ENCODE measurements at regions not wholly inside any gene's neighbourhood (a gene's known extent, or its start where the extent isn't known, plus 50 kb on each side); places are given as distances from the start of the nearest gene placed in this dataset.
"Not testable (repeated sequence)": the region's sequence is repeated elsewhere in the genome, so short reads cannot be mapped to it uniquely, and the experiment has no call there.

- H3K4me1 ChIP-seq (ENCODE audit: control insufficient read depth, insufficient read depth, low read length) = peaks cover 5% of the 10 kb centered on the region
- H3K9ac ChIP-seq (ENCODE audit: low read length) = no peak overlapping the region
- H3K36me3 ChIP-seq (ENCODE audit: control insufficient read depth, insufficient read depth, low read length, severe bottlenecking) = no peaks in the 10 kb centered on the region
- no peaks in the 10 kb centered on the region for H3K27me3 ChIP-seq (replicated peaks; ENCODE audit: control insufficient read depth, insufficient read depth, low read length)
- no peak for DNase-seq (ENCODE audit: low read depth)
- H3K4me3 ChIP-seq (ENCODE audit: low read length) = no peak overlapping the region
- H3K9me3 ChIP-seq (ENCODE audit: control insufficient read depth, low read length) = no peaks in the 10 kb centered on the region
Measured at GRCh38 chr12:85621041-85621440, 215.2 kb downstream of the RASSF9 start.

- H3K36me3 ChIP-seq (ENCODE audit: control insufficient read depth, insufficient read depth, low read length, severe bottlenecking) = no peaks in the 10 kb centered on the region
- no peak overlapping the region for H3K9ac ChIP-seq (ENCODE audit: low read length)
- H3K27me3 ChIP-seq (replicated peaks; ENCODE audit: control insufficient read depth, insufficient read depth, low read length) = no peaks in the 10 kb centered on the region
- no peak for DNase-seq (ENCODE audit: low read depth)
- H3K4me1 ChIP-seq (ENCODE audit: control insufficient read depth, insufficient read depth, low read length) = peaks cover 19% of the 10 kb centered on the region
- H3K9me3 ChIP-seq (ENCODE audit: control insufficient read depth, low read length) = no peaks in the 10 kb centered on the region
- no peak overlapping the region for H3K4me3 ChIP-seq (ENCODE audit: low read length)
Measured at GRCh38 chr12:85623763-85624162, 212.4 kb downstream of the RASSF9 start.

- Histone ChIP-seq H3K4me1 (ENCODE audit: control insufficient read depth, insufficient read depth, low read length) (peaks cover 19% of the 10 kb centered on the region), H3K9me3 (ENCODE audit: control insufficient read depth, low read length) (no peaks in the 10 kb centered on the region), H3K9ac (ENCODE audit: low read length) (no peak overlapping the region), H3K27me3 (replicated peaks; ENCODE audit: control insufficient read depth, insufficient read depth, low read length) (no peaks in the 10 kb centered on the region), H3K4me3 (ENCODE audit: low read length) (no peak overlapping the region), H3K36me3 (ENCODE audit: control insufficient read depth, insufficient read depth, low read length, severe bottlenecking) (no peaks in the 10 kb centered on the region)
- DNase-seq (ENCODE audit: low read depth) = no peak
Measured at GRCh38 chr12:85625467-85625866, 210.7 kb downstream of the RASSF9 start.

GRCh38 chr12:85626001-85626783, 210.0 kb downstream of the RASSF9 start:
- H3K4me3 ChIP-seq (ENCODE audit: low read length) = no peak overlapping the region
- no peaks in the 10 kb centered on the region for H3K27me3 ChIP-seq (replicated peaks; ENCODE audit: control insufficient read depth, insufficient read depth, low read length)
- H3K9ac ChIP-seq (ENCODE audit: low read length) = no peak overlapping the region
- H3K4me1 ChIP-seq (ENCODE audit: control insufficient read depth, insufficient read depth, low read length) = peaks cover 19% of the 10 kb centered on the region
- DNase-seq (ENCODE audit: low read depth) = peak; percentile 66
- H3K9me3 ChIP-seq (ENCODE audit: control insufficient read depth, low read length) = no peaks in the 10 kb centered on the region
- H3K36me3 ChIP-seq (ENCODE audit: control insufficient read depth, insufficient read depth, low read length, severe bottlenecking) = no peaks in the 10 kb centered on the region

GRCh38 chr12:85626784-85627171, 209.4 kb downstream of the RASSF9 start:
- Histone ChIP-seq H3K36me3 (ENCODE audit: control insufficient read depth, insufficient read depth, low read length, severe bottlenecking) (no peaks in the 10 kb centered on the region), H3K4me1 (ENCODE audit: control insufficient read depth, insufficient read depth, low read length) (peaks cover 19% of the 10 kb centered on the region), H3K4me3 (ENCODE audit: low read length) (no peak overlapping the region), H3K27me3 (replicated peaks; ENCODE audit: control insufficient read depth, insufficient read depth, low read length) (no peaks in the 10 kb centered on the region), H3K9me3 (ENCODE audit: control insufficient read depth, low read length) (no peaks in the 10 kb centered on the region), H3K9ac (ENCODE audit: low read length) (no peak overlapping the region)
- no peak for DNase-seq (ENCODE audit: low read depth)

GRCh38 chr12:85627584-85627983, 208.6 kb downstream of the RASSF9 start:
- Histone ChIP-seq H3K27me3 (replicated peaks; ENCODE audit: control insufficient read depth, insufficient read depth, low read length) (no peaks in the 10 kb centered on the region), H3K4me3 (ENCODE audit: low read length) (no peak overlapping the region), H3K36me3 (ENCODE audit: control insufficient read depth, insufficient read depth, low read length, severe bottlenecking) (no peaks in the 10 kb centered on the region), H3K9me3 (ENCODE audit: control insufficient read depth, low read length) (no peaks in the 10 kb centered on the region), H3K9ac (ENCODE audit: low read length) (no peak overlapping the region), H3K4me1 (ENCODE audit: control insufficient read depth, insufficient read depth, low read length) (peaks cover 19% of the 10 kb centered on the region)
- peak; percentile 70 for DNase-seq (ENCODE audit: low read depth)

- not testable (repeated sequence) for H3K9me3 ChIP-seq (ENCODE audit: control insufficient read depth, low read length); H3K27me3 ChIP-seq (replicated peaks; ENCODE audit: control insufficient read depth, insufficient read depth, low read length); H3K4me3 ChIP-seq (ENCODE audit: low read length); DNase-seq (ENCODE audit: low read depth); H3K9ac ChIP-seq (ENCODE audit: low read length); H3K36me3 ChIP-seq (ENCODE audit: control insufficient read depth, insufficient read depth, low read length, severe bottlenecking)
- peaks cover 19% of the 10 kb centered on the region for H3K4me1 ChIP-seq (ENCODE audit: control insufficient read depth, insufficient read depth, low read length)
Measured at GRCh38 chr12:85628562-85628961, 207.6 kb downstream of the RASSF9 start.

GRCh38 chr12:85630851-85631250, 205.4 kb downstream of the RASSF9 start:
- Histone ChIP-seq H3K4me3 (ENCODE audit: low read length) (no peak overlapping the region), H3K36me3 (ENCODE audit: control insufficient read depth, insufficient read depth, low read length, severe bottlenecking) (no peaks in the 10 kb centered on the region), H3K4me1 (ENCODE audit: control insufficient read depth, insufficient read depth, low read length) (peaks cover 16% of the 10 kb centered on the region), H3K27me3 (replicated peaks; ENCODE audit: control insufficient read depth, insufficient read depth, low read length) (no peaks in the 10 kb centered on the region), H3K9ac (ENCODE audit: low read length) (no peak overlapping the region), H3K9me3 (ENCODE audit: control insufficient read depth, low read length) (no peaks in the 10 kb centered on the region)
- no peak for DNase-seq (ENCODE audit: low read depth)

GRCh38 chr12:85632390-85632789, 203.8 kb downstream of the RASSF9 start:
- H3K36me3 ChIP-seq (ENCODE audit: control insufficient read depth, insufficient read depth, low read length, severe bottlenecking) = no peaks in the 10 kb centered on the region
- H3K9me3 ChIP-seq (ENCODE audit: control insufficient read depth, low read length) = no peaks in the 10 kb centered on the region
- DNase-seq (ENCODE audit: low read depth) = no peak
- H3K4me3 ChIP-seq (ENCODE audit: low read length) = no peak overlapping the region
- H3K4me1 ChIP-seq (ENCODE audit: control insufficient read depth, insufficient read depth, low read length) = peaks cover 2% of the 10 kb centered on the region
- H3K9ac ChIP-seq (ENCODE audit: low read length) = no peak overlapping the region
- H3K27me3 ChIP-seq (replicated peaks; ENCODE audit: control insufficient read depth, insufficient read depth, low read length) = no peaks in the 10 kb centered on the region

- H3K27me3 ChIP-seq (replicated peaks; ENCODE audit: control insufficient read depth, insufficient read depth, low read length) = no peaks in the 10 kb centered on the region
- no peaks in the 10 kb centered on the region for H3K9me3 ChIP-seq (ENCODE audit: control insufficient read depth, low read length)
- H3K9ac ChIP-seq (ENCODE audit: low read length) = no peak overlapping the region
- no peaks in the 10 kb centered on the region for H3K4me1 ChIP-seq (ENCODE audit: control insufficient read depth, insufficient read depth, low read length)
- no peak overlapping the region for H3K4me3 ChIP-seq (ENCODE audit: low read length)
- no peak for DNase-seq (ENCODE audit: low read depth)
- H3K36me3 ChIP-seq (ENCODE audit: control insufficient read depth, insufficient read depth, low read length, severe bottlenecking) = no peaks in the 10 kb centered on the region
Measured at GRCh38 chr12:85633491-85633890, 202.7 kb downstream of the RASSF9 start.

GRCh38 chr12:85639834-85640233, 196.4 kb downstream of the RASSF9 start:
- Histone ChIP-seq H3K4me3 (ENCODE audit: low read length) (no peak overlapping the region), H3K27me3 (replicated peaks; ENCODE audit: control insufficient read depth, insufficient read depth, low read length) (no peaks in the 10 kb centered on the region), H3K36me3 (ENCODE audit: control insufficient read depth, insufficient read depth, low read length, severe bottlenecking) (no peaks in the 10 kb centered on the region), H3K9ac (ENCODE audit: low read length) (no peak overlapping the region), H3K4me1 (ENCODE audit: control insufficient read depth, insufficient read depth, low read length) (peaks cover 12% of the 10 kb centered on the region), H3K9me3 (ENCODE audit: control insufficient read depth, low read length) (no peaks in the 10 kb centered on the region)
- DNase-seq (ENCODE audit: low read depth) = no peak

GRCh38 chr12:85641796-85642195, 194.4 kb downstream of the RASSF9 start:
- Histone ChIP-seq H3K36me3 (ENCODE audit: control insufficient read depth, insufficient read depth, low read length, severe bottlenecking) (no peaks in the 10 kb centered on the region), H3K4me1 (ENCODE audit: control insufficient read depth, insufficient read depth, low read length) (peaks cover 12% of the 10 kb centered on the region), H3K9me3 (ENCODE audit: control insufficient read depth, low read length) (no peaks in the 10 kb centered on the region), H3K27me3 (replicated peaks; ENCODE audit: control insufficient read depth, insufficient read depth, low read length) (no peaks in the 10 kb centered on the region), H3K9ac (ENCODE audit: low read length) (no peak overlapping the region), H3K4me3 (ENCODE audit: low read length) (no peak overlapping the region)
- no peak for DNase-seq (ENCODE audit: low read depth)
